ENCODE measurements at regions not wholly inside any gene's neighbourhood (a gene's known extent, or its start where the extent isn't known, plus 50 kb on each side); places are given as distances from the start of the nearest gene placed in this dataset.

DNA sequence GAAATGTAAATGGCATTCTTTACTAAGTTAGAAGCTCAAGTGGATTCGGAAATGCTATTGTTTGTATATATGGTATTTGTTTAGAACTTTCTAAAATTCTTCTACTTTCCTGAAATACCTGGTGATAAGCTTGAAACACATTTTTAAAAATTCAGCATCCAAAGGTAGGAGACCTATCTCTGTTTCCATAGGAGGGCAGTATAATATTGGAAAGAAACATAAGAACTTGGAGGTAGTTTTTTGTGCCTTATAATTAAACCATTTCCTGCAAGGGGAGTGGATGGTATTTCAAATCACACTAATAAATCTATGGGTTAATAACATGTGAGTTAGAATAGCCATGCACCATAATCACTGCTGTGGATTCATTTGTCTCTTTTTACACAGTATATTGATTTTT is 217.4 kb upstream of the AADAT start:
- DNase-seq (ENCODE audit: low read depth, low spot score): no peak

DNA sequence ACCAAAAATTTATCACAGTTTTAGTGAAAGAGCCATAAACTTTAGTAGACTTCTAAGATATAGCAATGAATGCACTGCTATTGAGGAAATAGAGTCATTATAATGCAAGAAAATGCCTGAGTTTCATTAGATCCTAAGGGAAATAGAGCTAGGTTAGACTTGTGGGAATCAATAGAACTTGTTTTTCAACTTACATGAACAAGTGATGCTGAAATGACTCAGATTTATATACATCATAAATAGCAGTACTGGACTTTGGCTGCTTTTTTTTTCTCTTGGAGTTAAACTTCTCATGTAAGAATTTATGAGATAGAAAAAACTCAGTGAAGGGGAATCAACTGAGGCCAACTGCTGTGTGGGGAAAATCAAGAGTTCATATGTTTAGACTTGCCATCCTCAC is 216.5 kb upstream of the AADAT start:
- no peak for DNase-seq (ENCODE audit: low read depth, low spot score)

DNA sequence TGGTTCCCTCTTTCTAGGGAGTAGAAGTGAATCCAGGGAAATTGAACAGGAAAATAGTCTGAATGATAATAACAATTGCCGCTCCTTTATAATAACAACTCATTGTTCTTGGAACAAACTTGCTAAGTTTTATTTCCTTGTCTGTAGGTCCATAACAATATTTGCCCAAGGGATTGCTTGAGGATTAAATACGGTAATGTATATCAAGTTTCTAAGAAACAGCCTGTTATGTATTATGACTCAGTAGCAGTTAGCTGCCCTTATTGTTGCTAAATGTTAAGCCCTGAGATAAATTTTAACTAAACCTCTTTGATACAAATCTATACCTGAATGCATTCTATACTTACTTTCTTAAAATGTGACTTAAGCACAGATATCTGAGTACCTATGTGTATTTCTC is 215.9 kb upstream of the AADAT start:
- DNase-seq (ENCODE audit: low read depth, low spot score): no peak

DNA sequence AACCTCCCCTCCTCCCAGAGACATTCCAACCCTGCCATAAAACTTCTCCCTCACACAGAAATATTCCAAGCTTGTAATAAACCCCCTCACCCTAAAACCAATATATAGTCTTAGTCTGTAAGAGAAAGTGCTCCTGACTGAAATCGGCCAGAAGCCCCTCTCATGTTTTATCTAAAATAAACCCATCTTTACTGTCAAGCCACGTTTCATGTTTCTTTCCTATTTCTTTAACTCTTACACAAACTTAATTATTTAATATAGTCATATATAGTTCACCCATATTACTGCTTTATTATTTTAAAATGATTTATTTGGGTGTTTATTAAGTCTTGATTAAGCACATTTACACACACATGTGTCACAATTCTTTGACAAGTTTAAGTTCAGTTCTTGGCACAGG is 191.3 kb upstream of the AADAT start:
- DNase-seq (ENCODE audit: low read depth, low spot score): no peak

DNA sequence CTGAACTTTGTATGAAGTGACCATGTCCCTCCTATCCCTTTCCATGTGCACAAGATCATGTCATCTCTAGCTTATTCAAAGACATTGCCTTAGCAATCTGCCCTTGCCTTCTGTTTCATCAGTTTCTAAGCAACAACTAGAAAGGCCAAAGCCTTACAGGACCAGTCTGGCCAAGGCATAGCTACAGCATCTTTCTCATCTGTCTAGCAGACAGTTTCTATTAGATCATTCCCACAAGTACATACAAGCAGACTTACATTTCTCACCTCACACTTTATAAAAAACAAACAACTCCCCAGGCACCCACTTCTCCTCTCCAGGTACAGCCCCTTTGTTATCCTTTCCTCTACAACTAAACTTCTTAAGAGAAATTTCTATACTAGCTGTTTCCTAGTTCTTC is 188.7 kb upstream of the AADAT start:
- DNase-seq (ENCODE audit: low read depth, low spot score): no peak

DNA sequence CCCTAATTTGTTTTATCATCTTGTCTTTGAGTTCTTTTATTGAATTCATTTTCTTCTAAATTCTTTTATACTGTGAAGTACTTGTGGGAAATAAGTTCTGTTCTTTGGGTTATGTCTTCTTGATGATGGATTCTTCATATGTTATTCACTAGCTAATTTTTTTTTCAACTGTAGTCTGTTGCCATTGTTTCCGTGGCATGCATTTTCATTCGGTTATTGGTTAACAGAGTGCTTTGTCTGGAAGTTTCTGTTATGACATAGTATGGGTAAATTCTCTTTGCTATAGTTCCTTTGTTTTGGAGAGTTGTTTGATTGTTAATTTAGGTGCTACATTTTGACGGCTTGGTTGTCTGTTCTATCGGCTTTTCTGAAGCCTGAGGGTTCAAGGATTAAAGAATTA is 184.9 kb upstream of the AADAT start:
- no peak for DNase-seq (ENCODE audit: low read depth, low spot score)

DNA sequence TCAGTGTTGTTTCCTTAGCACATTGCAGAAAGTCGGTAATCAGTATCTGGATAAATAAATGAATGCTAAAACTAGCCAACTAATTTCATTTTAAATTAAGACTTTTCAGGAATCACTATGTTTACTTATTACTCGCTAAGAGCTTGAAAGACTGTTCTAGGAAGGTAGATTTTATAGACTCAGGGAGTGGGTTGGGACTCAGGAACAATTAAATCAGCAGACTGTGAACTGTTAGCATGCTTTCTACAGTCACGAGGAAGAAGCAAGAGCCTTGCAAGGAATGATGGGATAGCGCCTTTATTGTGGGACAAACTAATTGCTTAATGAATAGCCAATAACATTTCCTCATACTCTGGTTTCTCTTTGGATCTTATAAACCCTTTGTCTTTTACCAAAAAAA is 183.2 kb upstream of the AADAT start:
- DNase-seq (ENCODE audit: low read depth, low spot score): no peak

DNA sequence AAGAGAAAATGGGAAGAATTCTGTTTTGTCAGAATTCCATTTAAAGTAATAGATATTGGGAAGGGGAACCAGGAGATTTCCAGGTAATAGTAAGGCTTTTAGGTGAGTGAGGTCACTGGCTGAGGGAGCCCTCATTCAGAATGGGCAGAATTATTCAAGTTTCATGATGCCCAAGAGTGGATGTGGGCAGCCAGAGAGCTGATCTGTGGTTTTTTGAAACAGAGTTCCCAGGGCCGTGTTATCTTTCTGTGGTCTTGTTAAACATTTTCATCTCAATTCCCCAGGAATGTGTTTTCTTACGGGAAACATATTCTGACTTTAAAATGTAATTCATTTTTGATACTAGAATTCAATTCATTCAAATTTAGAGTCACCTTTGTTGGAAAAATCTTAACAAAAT is 182.0 kb upstream of the AADAT start:
- DNase-seq (ENCODE audit: low read depth, low spot score): peak; percentile 57

DNA sequence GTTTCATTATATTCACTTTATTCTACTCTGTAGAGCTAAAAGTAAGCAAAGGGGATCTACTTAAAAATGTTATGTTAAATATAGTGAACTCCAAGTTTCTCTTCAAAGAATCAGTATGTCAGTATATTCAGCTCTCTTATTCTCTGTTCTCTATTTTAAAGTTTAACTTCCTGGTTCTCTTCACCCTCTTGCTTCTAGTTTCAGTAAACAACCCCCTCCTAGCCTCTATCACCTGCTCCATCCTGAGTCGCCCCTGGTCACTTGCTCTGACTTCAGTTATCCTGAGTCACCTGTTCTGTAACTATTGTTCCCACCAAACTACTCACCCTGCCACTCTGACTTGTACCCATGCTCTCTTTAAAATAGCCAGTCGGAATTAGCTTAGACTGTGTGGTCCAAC is 180.9 kb upstream of the AADAT start:
- DNase-seq (ENCODE audit: low read depth, low spot score): no peak

DNA sequence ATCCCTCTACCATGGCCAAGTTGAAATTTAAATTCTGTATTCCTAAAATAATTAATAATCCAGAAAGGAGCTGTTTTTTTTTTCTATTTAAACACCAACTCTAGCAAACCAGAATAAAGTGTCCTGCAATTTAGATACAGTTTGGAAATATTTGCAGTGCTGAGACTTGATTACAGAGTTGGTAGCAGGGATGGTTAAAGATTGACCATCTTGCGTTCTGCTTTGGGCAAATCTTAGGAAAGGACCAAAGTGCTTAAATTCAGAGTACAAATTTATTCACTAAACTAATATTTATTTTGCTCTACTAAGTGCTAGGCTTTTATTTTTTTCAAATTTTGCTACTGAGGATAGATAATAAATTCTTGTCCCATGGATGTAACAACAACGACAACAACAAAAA is 180.2 kb upstream of the AADAT start:
- DNase-seq (ENCODE audit: low read depth, low spot score): no peak

DNA sequence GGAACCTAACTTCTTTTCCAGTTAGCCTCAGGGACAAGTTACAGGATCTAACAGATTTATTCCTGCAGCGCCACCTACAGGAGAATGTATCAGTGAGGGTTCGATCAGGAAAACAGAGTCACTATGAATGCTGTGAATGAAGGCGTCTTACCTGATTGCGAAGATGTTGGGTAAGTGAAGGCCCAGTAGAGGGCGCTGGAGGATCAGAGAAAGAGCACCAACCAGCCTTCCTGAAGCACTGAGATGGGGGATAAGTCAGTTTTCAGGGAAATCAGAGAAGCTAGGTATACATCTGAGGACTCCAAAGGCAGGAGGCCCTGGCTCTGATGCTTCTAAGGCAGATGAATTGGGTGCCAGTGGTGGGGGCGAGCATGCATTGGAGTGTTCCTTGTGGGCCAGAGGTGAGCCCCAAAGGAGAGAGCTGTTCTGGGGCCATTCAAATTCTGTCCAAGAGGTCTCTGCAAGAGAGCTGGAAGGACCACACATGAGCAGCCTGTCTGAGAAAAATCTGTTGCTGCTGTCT is 169.9 kb upstream of the AADAT start:
- peak; percentile 93 for DNase-seq (ENCODE audit: low read depth, low spot score)

DNA sequence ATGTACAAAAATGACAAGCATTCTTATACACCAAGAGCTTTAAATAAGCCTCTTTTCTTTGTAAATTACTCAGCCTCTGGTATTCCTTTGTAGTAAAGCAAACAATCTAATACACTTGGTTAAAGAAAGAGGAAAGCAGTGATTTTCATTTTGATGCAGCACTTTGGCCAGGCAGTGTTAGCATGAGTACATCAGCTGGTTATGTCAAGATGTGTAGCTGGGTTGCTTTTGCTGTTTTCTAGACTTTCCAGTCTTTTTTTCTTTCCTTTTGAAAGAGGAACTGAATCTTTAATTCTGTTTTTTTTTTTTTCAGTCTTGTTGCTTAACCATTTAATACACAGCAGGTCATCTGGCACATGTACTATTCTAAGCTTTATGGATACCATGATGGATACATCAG is 167.1 kb upstream of the AADAT start:
- no peak for DNase-seq (ENCODE audit: low read depth, low spot score)

DNA sequence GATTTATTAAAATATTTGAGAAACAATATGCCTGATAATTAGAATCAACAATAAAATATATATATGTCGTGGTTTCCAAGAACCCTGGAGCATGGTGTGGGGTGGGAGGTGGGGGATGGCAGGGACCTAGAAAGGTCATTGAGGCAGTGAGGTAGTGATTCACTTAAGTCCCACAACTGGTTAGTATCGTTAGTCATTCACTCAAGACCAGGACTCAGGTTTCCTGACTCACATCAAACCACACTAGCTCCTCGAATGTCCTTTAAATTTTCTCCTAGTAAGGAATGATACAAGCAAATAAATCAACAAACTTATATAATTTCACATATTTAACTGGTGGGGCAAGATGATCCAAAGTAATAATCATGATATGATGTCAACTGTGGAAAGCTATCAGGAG is 158.8 kb upstream of the AADAT start:
- no peak for DNase-seq (ENCODE audit: low read depth, low spot score)

DNA sequence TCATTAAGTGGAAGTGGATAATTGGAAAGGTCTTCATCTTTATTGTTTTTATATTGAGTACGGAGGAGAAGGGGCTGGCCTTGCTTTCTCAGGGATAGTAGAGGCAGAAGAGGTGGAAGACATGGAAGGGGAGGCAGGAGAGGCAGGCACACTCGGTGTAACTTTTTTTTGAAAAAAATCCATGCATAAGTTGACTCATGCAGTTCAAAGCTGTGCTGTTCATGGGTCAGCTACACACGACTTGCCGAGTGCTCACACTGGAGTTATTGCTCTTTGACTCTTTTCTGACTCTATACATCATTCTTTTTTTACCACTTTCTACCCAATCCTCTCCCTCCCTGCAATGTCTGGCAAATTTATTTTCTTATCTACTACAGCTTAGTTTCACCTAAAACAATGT is 158.3 kb upstream of the AADAT start:
- DNase-seq (ENCODE audit: low read depth, low spot score): no peak

DNA sequence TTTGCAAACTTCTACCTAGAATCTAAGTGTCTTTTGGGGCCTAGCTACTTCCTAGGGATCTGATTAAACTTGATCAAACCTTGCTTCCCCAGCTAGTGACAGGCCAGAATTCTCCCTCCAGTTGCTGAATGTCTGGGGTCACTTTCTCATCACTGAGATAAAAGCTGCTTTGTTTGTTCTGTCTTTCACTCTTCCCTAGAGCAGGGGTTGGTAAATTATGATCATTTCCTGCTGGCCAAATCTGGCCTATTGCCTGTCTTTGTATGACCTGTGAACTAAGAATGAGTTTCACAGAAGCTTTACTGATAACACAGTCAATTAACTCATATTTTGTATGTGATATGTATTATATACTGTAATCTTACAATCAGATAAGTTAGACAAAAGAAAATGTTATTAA is 157.8 kb upstream of the AADAT start:
- DNase-seq (ENCODE audit: low read depth, low spot score): no peak

DNA sequence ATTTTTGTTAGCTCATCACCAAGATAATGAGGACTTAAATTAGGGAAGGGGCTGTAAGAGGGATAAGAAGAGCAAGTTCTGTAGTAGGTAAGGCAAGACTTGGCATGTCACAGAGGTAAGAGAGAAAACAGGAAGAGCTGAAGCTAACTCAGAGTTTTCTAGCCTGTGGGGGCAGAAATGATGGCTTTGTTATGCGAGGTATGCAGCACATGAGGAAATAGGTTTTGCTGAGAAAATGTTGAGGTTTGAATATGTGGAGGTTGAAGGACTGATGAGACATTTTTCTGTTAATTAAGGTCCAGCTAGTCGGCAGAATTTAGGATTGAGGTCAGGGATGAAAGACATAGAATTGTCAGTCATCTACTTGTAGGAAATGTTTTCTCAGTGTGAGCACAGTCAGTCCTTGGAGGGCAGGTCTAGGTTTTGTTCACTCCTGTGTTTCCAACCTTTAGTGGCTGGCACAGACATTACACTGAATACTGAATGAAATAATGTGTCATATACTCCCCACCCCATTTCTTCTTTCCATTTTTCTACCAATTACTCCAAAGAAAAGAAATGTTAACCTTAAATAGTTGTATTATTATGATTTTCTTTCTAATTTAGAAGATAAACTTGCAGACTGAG is 154.0 kb upstream of the AADAT start:
- peak; percentile 49 for DNase-seq (ENCODE audit: low read depth, low spot score)

DNA sequence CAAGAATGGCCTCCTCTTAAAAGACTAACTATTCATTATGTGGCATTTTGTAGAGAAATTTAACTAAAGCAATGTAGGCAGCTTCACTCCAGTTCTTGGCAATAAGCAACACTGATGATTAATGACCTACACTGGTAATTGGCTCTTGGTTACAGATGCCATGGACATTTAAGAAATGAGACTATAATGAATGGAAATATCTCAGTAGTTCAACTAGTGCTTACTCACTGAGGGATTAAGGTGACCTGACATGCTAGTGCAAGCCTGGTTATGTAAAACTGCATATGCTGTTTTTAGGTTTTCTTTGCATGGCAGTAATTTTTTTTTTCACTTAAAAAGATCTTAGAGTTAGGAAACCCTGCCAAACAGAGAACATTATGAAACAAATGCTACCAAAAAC is 152.7 kb upstream of the AADAT start:
- peak; percentile 53 for DNase-seq (ENCODE audit: low read depth, low spot score)

DNA sequence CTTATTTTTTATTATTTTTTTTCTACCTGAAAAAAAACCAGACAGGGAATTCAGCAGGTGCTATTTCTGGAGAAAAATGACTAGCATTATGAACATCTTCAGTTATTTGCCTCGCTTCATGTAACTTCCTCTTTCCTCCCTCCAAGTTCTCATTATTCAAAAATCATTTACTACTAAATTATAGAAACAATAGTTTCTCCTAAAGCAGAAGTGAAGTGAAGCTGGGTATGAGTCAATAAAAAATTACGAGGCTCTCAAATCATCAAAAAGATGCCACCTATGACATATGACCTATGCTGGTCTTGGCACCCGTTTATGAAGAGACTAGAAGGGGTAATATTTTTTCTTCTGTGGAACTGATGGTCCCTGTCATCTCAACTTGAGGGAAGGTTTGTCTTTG is 145.0 kb upstream of the AADAT start:
- no peak for DNase-seq (ENCODE audit: low read depth, low spot score)

DNA sequence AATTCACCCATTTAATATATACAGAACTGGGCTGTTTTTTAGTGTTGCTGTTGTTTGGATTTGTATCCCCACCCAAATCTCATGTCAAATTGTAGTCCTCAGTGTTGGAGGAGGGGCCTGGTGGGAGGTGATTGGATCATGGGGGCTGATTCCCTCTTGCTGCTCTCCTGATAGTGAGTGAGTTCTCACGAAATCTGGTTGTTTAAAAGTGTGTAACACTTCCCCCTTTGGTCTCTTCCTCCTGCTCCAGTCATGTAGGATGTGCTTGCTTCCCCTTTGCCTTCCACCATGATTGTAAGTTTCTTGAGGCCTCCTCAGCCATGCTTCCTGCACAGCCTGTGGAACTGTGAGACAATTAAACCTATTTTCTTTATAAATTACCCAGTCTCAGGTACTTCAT is 141.6 kb upstream of the AADAT start:
- DNase-seq (ENCODE audit: low read depth, low spot score): no peak

DNA sequence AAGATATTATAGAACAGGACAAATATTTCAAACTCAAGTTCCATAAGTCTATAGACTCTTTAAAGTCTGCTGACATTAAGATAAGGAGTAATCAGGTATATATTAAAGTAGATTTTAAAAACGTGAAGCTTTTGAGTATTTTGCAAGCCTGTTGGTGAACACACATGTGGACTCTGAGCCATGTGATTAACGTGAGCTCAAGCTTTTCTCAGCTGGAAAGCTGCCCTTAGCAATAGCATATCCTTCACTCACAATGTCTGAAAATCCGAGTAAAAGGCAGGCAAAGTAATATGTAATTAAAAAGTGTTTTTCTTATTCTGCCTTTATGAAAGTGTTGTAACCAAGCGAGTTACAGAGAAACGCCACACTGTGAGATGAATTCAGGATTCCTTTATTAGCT is 140.5 kb upstream of the AADAT start:
- DNase-seq (ENCODE audit: low read depth, low spot score): no peak

DNA sequence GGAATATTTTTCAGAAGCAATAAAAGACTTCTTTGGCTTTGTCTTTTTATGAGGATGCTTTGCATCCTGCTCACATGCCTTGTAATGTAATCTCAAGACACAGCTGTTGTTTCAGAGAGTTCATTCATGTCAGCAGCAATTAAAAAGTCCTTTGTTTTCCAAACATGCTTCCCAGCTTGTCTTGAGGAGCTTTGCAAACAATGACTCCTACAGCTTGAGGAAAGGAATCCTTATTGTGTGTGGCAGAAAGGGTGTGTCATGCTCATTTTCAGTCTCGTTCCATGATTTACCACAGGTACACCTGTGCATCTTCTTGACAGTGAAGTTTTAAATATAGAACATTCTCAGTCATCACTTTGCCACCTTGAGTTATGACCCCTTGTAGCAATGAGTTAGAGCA is 139.2 kb upstream of the AADAT start:
- DNase-seq (ENCODE audit: low read depth, low spot score): no peak

DNA sequence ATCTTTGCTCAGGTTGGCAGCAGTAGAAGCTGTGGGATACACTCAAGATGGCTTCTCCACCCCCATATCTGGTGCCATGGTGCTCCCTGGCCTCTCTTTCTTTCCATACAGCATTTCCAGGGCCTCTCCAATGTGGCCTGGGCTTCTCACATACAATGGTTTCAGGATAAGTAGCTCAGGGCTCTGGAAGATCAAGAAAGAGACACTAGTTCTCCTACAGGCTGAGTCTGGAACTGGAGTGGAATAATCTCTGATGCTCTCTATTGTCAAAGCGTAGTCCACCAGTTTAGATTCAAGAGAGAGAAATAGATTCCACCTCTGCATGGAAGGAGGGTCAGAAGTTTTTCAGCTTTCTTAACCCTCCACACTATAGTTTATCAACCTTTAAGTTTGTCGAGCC is 138.2 kb upstream of the AADAT start:
- no peak for DNase-seq (ENCODE audit: low read depth, low spot score)

DNA sequence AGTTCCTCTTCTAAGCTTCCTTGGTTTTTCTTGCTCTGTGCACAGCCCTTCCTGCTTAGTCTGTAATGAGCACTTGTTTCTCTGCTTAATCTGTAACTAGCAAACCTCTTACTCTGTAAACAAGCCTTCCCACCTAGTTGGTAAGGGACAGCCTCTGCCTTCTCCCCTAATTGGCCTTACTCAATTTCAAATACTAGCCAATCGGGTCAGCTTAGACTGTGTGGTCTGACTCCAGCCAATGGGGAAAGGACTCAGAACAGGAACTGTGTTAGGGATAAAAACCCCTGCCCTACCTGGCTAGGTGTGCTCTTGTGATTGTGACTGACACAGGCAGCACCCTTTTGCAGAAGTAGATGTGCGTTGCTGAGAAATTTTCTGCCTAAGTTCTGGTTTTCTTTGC is 136.5 kb upstream of the AADAT start:
- no peak for DNase-seq (ENCODE audit: low read depth, low spot score)

DNA sequence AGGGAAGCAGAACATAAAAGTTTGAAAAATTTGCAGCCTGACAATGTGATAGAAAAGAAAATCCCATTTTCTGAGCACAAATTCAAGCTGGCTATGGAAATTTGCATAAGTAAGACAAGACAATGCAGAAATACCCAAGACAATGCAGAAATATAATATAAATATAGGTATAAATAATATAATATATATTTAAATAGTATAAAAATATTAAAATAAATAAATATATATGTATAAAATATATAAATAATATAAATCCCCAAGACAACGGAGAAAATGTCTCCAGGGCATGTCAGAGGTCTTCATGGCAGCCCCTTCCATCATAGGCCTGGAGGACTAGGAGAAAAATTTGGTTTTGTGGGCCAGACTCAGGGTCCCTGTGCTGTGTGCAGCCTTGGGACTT is 125.0 kb upstream of the AADAT start:
- no peak for DNase-seq (ENCODE audit: low read depth, low spot score)

Data from astrocyte of the hippocampus (primary cell).